Colonic mucosa (tissue), 4 donors: ENCODE measurements at regions not wholly inside any gene's neighbourhood (a gene's known extent, or its start where the extent isn't known, plus 50 kb on each side); places are given as distances from the start of the nearest gene placed in this dataset.

ENCODE experiments used
- DNase-seq: peaks from one replicate; pipeline ENCODE4 v3.0.0-alpha.2; 2020
- H3K27ac ChIP-seq: fragments of 200-600 bp; one replicate; pipeline ENCODE4 v1.8.0; 2021
- H3K27me3 ChIP-seq: fragments of 200-600 bp; one replicate; pipeline ENCODE4 v1.8.0; 2021
- H3K36me3 ChIP-seq: fragments of 200-600 bp; one replicate; pipeline ENCODE4 v1.8.0; 2021
- H3K4me1 ChIP-seq: fragments of 200-600 bp; one replicate; pipeline ENCODE4 v1.8.0; 2021; ENCODE audit warnings: mild to moderate bottlenecking
- H3K4me3 ChIP-seq: fragments of 200-600 bp; one replicate; pipeline ENCODE4 v1.8.0; 2021
- H3K9ac ChIP-seq, 2 donors: one replicate each; pipeline ENCODE4 v1.7.0; 2013; ENCODE audit warnings: control low read depth in 2 of 2, low read depth in 2 of 2, low read length in 2 of 2
- H3K9me3 ChIP-seq: fragments of 200-600 bp; one replicate; pipeline ENCODE4 v1.8.0; 2021
- intact Hi-C: fragments of 100-400 bp; cut with DNase I; formaldehyde crosslinking; loops from one replicate; pipeline ENCODE4 v1.14.1; 2022
- TF ChIP-seq, protein P1 (sequence below): fragments of 200-600 bp; IDR thresholded peaks from one replicate; pipeline ENCODE4 v1.8.0; 2022; ENCODE audit warnings: antibody characterized with exemption, mild to moderate bottlenecking
- donor health status: healthy.
- donor health status: DM: no; HTN: no; CAD: no.
- donor health status: DM: no; HTN: no; CAD: no.

- H3K4me3 ChIP-seq: no peak overlapping the region
- DNase-seq: no peak
- TF ChIP-seq, protein P1, sequence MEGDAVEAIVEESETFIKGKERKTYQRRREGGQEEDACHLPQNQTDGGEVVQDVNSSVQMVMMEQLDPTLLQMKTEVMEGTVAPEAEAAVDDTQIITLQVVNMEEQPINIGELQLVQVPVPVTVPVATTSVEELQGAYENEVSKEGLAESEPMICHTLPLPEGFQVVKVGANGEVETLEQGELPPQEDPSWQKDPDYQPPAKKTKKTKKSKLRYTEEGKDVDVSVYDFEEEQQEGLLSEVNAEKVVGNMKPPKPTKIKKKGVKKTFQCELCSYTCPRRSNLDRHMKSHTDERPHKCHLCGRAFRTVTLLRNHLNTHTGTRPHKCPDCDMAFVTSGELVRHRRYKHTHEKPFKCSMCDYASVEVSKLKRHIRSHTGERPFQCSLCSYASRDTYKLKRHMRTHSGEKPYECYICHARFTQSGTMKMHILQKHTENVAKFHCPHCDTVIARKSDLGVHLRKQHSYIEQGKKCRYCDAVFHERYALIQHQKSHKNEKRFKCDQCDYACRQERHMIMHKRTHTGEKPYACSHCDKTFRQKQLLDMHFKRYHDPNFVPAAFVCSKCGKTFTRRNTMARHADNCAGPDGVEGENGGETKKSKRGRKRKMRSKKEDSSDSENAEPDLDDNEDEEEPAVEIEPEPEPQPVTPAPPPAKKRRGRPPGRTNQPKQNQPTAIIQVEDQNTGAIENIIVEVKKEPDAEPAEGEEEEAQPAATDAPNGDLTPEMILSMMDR: no peak
- no peak overlapping the region for H3K27ac ChIP-seq
- intact Hi-C loops: no loop called here
- no peaks in the 10 kb centered on the region for H3K27me3 ChIP-seq
- no peaks in the 10 kb centered on the region for H3K9me3 ChIP-seq
- no peaks in the 10 kb centered on the region for H3K4me1 ChIP-seq
- H3K9ac ChIP-seq: no peak overlapping the region
- H3K36me3 ChIP-seq: no peaks in the 10 kb centered on the region
Measured at GRCh38 chr20:57078116-57078515, 188.3 kb downstream of the BMP7 start.

DNA sequence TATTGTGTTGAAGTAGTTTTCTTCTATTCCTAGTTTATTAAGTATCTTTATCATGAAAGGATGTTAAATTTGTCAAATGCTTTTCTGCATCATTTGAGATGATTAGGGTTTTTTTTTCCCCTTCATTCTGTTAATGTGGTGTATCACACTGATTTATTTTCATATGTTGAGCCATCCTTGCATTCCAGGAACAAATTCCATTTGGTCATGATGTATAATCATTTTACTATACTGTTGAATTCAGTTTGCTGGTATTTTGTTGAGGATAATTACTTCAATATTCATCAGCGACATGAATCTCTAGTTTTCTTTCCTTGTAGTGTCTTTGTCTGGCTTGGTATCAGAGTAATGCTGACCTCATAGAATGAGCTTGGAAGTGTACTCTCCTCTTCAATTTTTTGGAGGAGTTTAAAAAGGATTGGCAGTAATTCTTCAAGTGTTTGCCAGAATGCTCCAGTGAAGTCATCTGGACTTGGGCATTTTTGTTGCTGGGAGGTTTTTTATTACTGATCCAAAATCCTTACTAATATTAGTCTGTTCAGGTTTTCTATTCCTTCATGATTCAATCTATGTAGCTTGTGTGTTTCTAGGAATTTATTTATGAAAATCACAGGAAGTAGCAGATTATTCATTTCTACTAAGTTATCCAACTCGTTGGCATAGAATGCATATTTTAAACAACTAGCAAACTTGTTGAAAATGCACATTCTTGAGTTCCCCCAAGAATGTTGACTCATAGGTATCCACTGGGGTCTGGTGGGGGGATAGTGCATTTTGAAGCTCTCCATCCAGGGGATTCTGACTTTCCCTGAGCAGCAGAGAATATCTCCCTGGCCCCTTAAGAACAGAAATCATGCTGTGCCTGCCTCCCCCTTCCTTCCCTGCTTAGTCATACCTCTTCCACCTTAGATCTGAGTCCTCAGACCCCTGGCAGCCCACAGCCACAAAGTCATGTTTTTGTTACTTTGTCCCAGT, 187.1 kb downstream of the BMP7 start:
- H3K9me3 ChIP-seq: no peaks in the 10 kb centered on the region
- no peak overlapping the region for H3K9ac ChIP-seq
- H3K36me3 ChIP-seq: no peaks in the 10 kb centered on the region
- TF ChIP-seq, protein P1: no peak
- intact Hi-C loops: no loop called here
- no peak overlapping the region for H3K27ac ChIP-seq
- H3K4me3 ChIP-seq: no peak overlapping the region
- DNase-seq: no peak
- no peaks in the 10 kb centered on the region for H3K4me1 ChIP-seq
- no peaks in the 10 kb centered on the region for H3K27me3 ChIP-seq

- Histone ChIP-seq H3K9ac (no peak overlapping the region), H3K4me1 (no peaks in the 10 kb centered on the region), H3K36me3 (no peaks in the 10 kb centered on the region), H3K9me3 (no peaks in the 10 kb centered on the region), H3K27ac (no peak overlapping the region), H3K4me3 (no peak overlapping the region), H3K27me3 (no peaks in the 10 kb centered on the region)
- TF ChIP-seq, protein P1: no peak
- intact Hi-C loops: no loop called here
- no peak for DNase-seq
Measured at GRCh38 chr20:57080796-57081195, 185.6 kb downstream of the BMP7 start.

DNA sequence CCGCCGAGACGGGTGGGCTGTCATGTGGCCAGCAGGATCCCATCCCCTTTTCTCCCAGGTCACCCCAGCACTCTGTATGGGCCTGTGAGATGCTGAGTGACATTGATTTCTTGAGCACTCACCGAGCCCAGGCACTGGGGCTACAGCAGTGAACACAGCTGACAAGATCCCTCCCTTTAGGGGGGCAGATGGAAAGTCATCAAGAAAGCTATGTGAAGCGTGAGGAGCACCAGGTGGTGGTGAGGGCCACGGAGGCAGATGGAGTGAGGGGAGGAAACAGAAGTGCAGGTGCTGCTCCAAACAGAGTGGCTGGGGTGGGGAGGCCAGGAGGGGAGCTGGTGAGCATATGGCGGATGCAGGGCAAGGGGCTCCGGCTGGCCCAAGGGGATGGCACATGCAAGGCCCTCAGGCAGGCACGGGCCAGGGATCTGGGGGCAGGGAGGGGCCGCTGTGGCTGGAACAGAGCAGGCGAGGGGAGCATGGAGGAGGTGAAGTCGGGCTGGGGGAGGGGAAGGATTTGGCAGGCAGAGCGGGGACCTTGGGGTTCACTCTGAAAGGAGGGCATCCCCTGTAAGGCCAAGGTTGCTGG, 184.0 kb downstream of the BMP7 start:
- TF ChIP-seq, protein P1: no peak
- H3K4me3 ChIP-seq: no peak overlapping the region
- no peaks in the 10 kb centered on the region for H3K4me1 ChIP-seq
- no peaks in the 10 kb centered on the region for H3K36me3 ChIP-seq
- no peak overlapping the region for H3K27ac ChIP-seq
- H3K9ac ChIP-seq: no peak overlapping the region
- no peaks in the 10 kb centered on the region for H3K27me3 ChIP-seq
- DNase-seq: no peak
- H3K9me3 ChIP-seq: no peaks in the 10 kb centered on the region
- intact Hi-C loops: no loop called here

DNA sequence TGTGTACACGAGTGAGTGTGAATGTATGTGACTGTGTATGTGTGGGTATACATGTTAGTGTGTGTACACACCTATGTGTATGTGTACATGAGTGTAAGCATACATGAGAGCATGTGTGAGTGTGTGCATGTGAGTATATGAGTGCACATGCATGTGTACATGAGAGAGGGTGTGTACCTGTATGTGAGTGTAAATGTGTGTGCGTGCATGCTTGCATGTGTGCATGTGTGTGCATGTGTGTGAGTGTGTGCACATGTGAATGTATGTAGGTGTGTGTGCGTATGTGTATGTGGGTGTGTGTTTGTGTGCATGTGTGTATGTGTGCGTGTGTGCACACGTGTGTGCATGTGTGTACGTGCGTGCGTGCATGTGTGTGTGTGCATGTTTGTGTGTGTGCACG, 183.4 kb downstream of the BMP7 start:
- Histone ChIP-seq H3K36me3 (no peaks in the 10 kb centered on the region), H3K9ac (no peak overlapping the region), H3K9me3 (no peaks in the 10 kb centered on the region), H3K4me3 (no peak overlapping the region), H3K4me1 (no peaks in the 10 kb centered on the region), H3K27ac (no peak overlapping the region), H3K27me3 (no peaks in the 10 kb centered on the region)
- DNase-seq: no peak
- TF ChIP-seq, protein P1: no peak
- intact Hi-C loops: no loop called here
